A673 (cell line): ENCODE measurements at regions not wholly inside any gene's neighbourhood (a gene's known extent, or its start where the extent isn't known, plus 50 kb on each side); places are given as distances from the start of the nearest gene placed in this dataset.

ENCODE experiments used
- BruUV-seq: library from RNA; stranded (reverse); fragments of 400-500 nt; replicated peaks from 2 replicates; lab custom pipeline; 2021; lab: Mats Ljungman, UMichigan
- CTCF ChIA-PET: fragments of 300-600 bp; sonication (Branson Sonifier 250); formaldehyde crosslinking; loops from one replicate; lab custom pipeline; 2022; ENCODE audit warnings: antibody characterized with exemption; lab: Charles Lee
- POLR2A ChIA-PET: fragments of 300-600 bp; sonication (Branson Sonifier 250); formaldehyde crosslinking; loops from one replicate; lab custom pipeline; 2022; ENCODE audit warnings: antibody characterized with exemption; ENCODE audit not compliant: low non-redundant PET; lab: Charles Lee
- DNase-seq: peaks from one replicate; pipeline ENCODE4 v3.0.0-alpha.2; 2015; ENCODE audit warnings: low spot score
- H3K27ac ChIP-seq: fragments of 200-600 bp; sonication (generic); 2 replicates; pipeline ENCODE4 v1.5.1; 2016; ENCODE audit warnings: mixed run types, low read depth, mild to moderate bottlenecking, mixed read lengths, antibody characterized with exemption, low read length; ENCODE audit not compliant: poor library complexity, severe bottlenecking
- H3K27me3 ChIP-seq: fragments of 200-600 bp; sonication (generic); replicated peaks from 2 replicates; pipeline ENCODE4 v1.6.1; 2017; ENCODE audit warnings: mixed run types, low read depth, mild to moderate bottlenecking, mixed read lengths, antibody characterized with exemption, low read length; ENCODE audit not compliant: insufficient read depth, poor library complexity
- H3K36me3 ChIP-seq: fragments of 200-600 bp; sonication (generic); 2 replicates; pipeline ENCODE4 v1.6.1; 2016; ENCODE audit warnings: mixed run types, mild to moderate bottlenecking, mixed read lengths, antibody characterized with exemption, low read length; ENCODE audit not compliant: insufficient read depth, poor library complexity, severe bottlenecking
- H3K4me1 ChIP-seq: fragments of 200-600 bp; sonication (generic); 2 replicates; pipeline ENCODE4 v1.6.1; 2017; ENCODE audit warnings: mixed run types, mild to moderate bottlenecking, mixed read lengths, antibody characterized with exemption, low read length; ENCODE audit not compliant: insufficient read depth, poor library complexity, severe bottlenecking
- H3K4me3 ChIP-seq: fragments of 200-600 bp; sonication (generic); 2 replicates; pipeline ENCODE4 v1.5.1; 2016; ENCODE audit warnings: low read depth, mixed run types, mild to moderate bottlenecking, mixed read lengths, low read length; ENCODE audit not compliant: poor library complexity, severe bottlenecking
- H3K9me3 ChIP-seq: fragments of 200-600 bp; sonication (generic); 2 replicates; pipeline ENCODE4 v1.6.1; 2016; ENCODE audit warnings: mixed run types, low read depth, mild to moderate bottlenecking, mixed read lengths, antibody characterized with exemption, low read length; ENCODE audit not compliant: poor library complexity, severe bottlenecking
- EZH2 ChIP-seq: fragments of 200-600 bp; sonication (generic); IDR thresholded peaks from 2 replicates; pipeline ENCODE4 v1.6.1; 2017; ENCODE audit warnings: borderline replicate concordance, low read depth, mild to moderate bottlenecking, mixed read lengths, antibody characterized with exemption, low read length; ENCODE audit not compliant: poor library complexity, severe bottlenecking
- intact Hi-C: fragments of 100-400 bp; cut with micrococcal nuclease; formaldehyde crosslinking; loops from one replicate; pipeline ENCODE4 v1.10.0; 2022; ENCODE audit not compliant: unreplicated experiment
- TF ChIP-seq, protein P1 (sequence below): fragments of 300-800, 200-600 bp; sonication (generic); conservative IDR thresholded peaks from 2 replicates; pipeline ENCODE4 v1.5.1; 2017; ENCODE audit warnings: low read depth, mild to moderate bottlenecking, antibody characterized with exemption, low read length, moderate library complexity, mixed read lengths

DNA sequence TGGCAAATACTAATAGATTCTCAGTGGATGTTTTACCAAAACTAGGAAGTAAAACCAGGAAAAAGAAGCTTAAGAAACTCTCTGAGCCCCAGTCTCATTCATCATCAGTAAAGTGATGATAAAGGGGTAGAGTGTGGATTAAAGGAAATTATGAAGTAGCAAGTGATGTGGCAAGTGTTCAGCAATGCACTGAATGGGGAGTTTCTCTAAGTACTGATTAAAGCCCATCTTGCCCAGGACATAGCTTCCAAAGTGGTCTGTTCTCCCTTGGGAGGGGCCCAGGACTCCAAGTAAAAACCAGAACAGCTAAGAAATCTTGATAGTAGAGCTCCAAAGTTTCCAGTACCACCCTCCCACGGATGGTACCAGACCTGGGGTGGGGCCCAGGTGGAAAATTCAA is 137.3 kb downstream of the WNT5A start:
- no peak for TF ChIP-seq EZH2
- TF ChIP-seq, protein P1, sequence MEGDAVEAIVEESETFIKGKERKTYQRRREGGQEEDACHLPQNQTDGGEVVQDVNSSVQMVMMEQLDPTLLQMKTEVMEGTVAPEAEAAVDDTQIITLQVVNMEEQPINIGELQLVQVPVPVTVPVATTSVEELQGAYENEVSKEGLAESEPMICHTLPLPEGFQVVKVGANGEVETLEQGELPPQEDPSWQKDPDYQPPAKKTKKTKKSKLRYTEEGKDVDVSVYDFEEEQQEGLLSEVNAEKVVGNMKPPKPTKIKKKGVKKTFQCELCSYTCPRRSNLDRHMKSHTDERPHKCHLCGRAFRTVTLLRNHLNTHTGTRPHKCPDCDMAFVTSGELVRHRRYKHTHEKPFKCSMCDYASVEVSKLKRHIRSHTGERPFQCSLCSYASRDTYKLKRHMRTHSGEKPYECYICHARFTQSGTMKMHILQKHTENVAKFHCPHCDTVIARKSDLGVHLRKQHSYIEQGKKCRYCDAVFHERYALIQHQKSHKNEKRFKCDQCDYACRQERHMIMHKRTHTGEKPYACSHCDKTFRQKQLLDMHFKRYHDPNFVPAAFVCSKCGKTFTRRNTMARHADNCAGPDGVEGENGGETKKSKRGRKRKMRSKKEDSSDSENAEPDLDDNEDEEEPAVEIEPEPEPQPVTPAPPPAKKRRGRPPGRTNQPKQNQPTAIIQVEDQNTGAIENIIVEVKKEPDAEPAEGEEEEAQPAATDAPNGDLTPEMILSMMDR = no peak
- H3K4me1 ChIP-seq = no peaks in the 10 kb centered on the region
- CTCF ChIA-PET = no interaction called here
- no peak overlapping the region for H3K27ac ChIP-seq
- no peaks in the 10 kb centered on the region for H3K36me3 ChIP-seq
- H3K4me3 ChIP-seq = no peak overlapping the region
- POLR2A ChIA-PET = no interaction called here
- H3K27me3 ChIP-seq = no peaks in the 10 kb centered on the region
- no peak for DNase-seq
- H3K9me3 ChIP-seq = no peaks in the 10 kb centered on the region
- intact Hi-C loops = no loop called here
- BruUV-seq = no TSS peak

GRCh38 chr3:55343486-55344357 is 143.4 kb downstream of the WNT5A start:
- CTCF ChIA-PET = no interaction called here
- BruUV-seq = no TSS peak
- H3K4me1 ChIP-seq = no peaks in the 10 kb centered on the region
- intact Hi-C loops = no loop called here
- H3K4me3 ChIP-seq = no peak overlapping the region
- no peaks in the 10 kb centered on the region for H3K27me3 ChIP-seq
- POLR2A ChIA-PET = no interaction called here
- no peaks in the 10 kb centered on the region for H3K9me3 ChIP-seq
- H3K36me3 ChIP-seq = no peaks in the 10 kb centered on the region
- no peak for TF ChIP-seq EZH2
- TF ChIP-seq, protein P1 = no peak
- no peak overlapping the region for H3K27ac ChIP-seq
- DNase-seq = no peak

- no peaks in the 10 kb centered on the region for H3K36me3 ChIP-seq
- DNase-seq = no peak
- TF ChIP-seq, protein P1 = no peak
- TF ChIP-seq EZH2 = no peak
- no peaks in the 10 kb centered on the region for H3K27me3 ChIP-seq
- ChIA-PET POLR2A (no interaction called here), CTCF (no interaction called here)
- H3K27ac ChIP-seq = no peak overlapping the region
- no peaks in the 10 kb centered on the region for H3K9me3 ChIP-seq
- intact Hi-C loops = no loop called here
- H3K4me3 ChIP-seq = no peak overlapping the region
- H3K4me1 ChIP-seq = no peaks in the 10 kb centered on the region
- BruUV-seq = no TSS peak
Measured at GRCh38 chr3:55341502-55342031, 145.5 kb downstream of the WNT5A start.
